ENCODE measurements at regions not wholly inside any gene's neighbourhood (a gene's known extent, or its start where the extent isn't known, plus 50 kb on each side); places are given as distances from the start of the nearest gene placed in this dataset.
"Not testable (repeated sequence)": the region's sequence is repeated elsewhere in the genome, so short reads cannot be mapped to it uniquely, and the experiment has no call there.

- not testable (repeated sequence) for FAIRE-seq; H2AFZ ChIP-seq (ENCODE audit: low read length)
Observed at GRCh38 chrX:1863995-1864394, 249.1 kb downstream of the ASMT start.

More at GRCh38 chrX:1863995-1864394, 249.1 kb downstream of the ASMT start:
- H3K27ac ChIP-seq (ENCODE audit: low read depth, low read length); H3K14ac ChIP-seq (ENCODE audit: insufficient read length); H3K56ac ChIP-seq (replicated peaks; ENCODE audit: insufficient read length, low read depth, low read length); H3K4me2 ChIP-seq (ENCODE audit: insufficient read depth in 1 of 2, low read depth in 2 of 2, low read length in 2 of 2); H4K91ac ChIP-seq (replicated peaks; ENCODE audit: insufficient read length, low read length); H2BK120ac ChIP-seq (replicated peaks; ENCODE audit: low read depth, low read length); H3K4ac ChIP-seq (replicated peaks; ENCODE audit: insufficient read length, low read depth, low read length); H3K79me1 ChIP-seq (ENCODE audit: low read depth, low read length); H2BK15ac ChIP-seq (ENCODE audit: low read length); POLR2A ChIA-PET (ENCODE audit: partially characterized antibody); CTCF ChIA-PET (ENCODE audit: partially characterized antibody); DNase-seq (ENCODE audit: low read depth in 1 of 2, low spot score in 2 of 2); H4K8ac ChIP-seq (ENCODE audit: extremely low read depth, insufficient read depth, low read length); H2BK12ac ChIP-seq (ENCODE audit: low read depth, low read length); H2BK5ac ChIP-seq (ENCODE audit: low read depth, low read length); H2AK5ac ChIP-seq (ENCODE audit: low read depth, low read length); H2BK20ac ChIP-seq (ENCODE audit: low read length); H4K5ac ChIP-seq (ENCODE audit: insufficient read length, low read depth, low read length); H3K23ac ChIP-seq (ENCODE audit: insufficient read length); H3K9me3 ChIP-seq (ENCODE audit: insufficient read depth in 2 of 2, low read depth in 1 of 2, low read length in 1 of 2); H3K79me2 ChIP-seq (ENCODE audit: control insufficient read depth in 1 of 2, insufficient read depth in 2 of 2, low read length in 2 of 2); H3K4me3 ChIP-seq (ENCODE audit: extremely low read depth in 1 of 4, insufficient read depth in 2 of 4, low read depth in 3 of 4, low read length in 4 of 4); H4K20me1 ChIP-seq (replicated peaks in 1 of 2; ENCODE audit: control insufficient read depth in 1 of 2, insufficient read depth in 2 of 2, low read length in 2 of 2); H3K4me1 ChIP-seq (replicated peaks in 1 of 4; ENCODE audit: control insufficient read depth in 3 of 4, insufficient read depth in 4 of 4, low read length in 3 of 4); H3K23me2 ChIP-seq (ENCODE audit: low read depth, low read length); H3K36me3 ChIP-seq (ENCODE audit: control insufficient read depth in 2 of 4, insufficient read depth in 4 of 4, low read length in 3 of 4); H3K18ac ChIP-seq (ENCODE audit: extremely low read depth, low read length); H3K9ac ChIP-seq (replicated peaks in 1 of 4; ENCODE audit: extremely low read depth in 1 of 4, low read depth in 3 of 4, low read length in 3 of 4); H3K27me3 ChIP-seq (replicated peaks in 1 of 4; ENCODE audit: control insufficient read depth in 3 of 4, extremely low read depth in 1 of 4, insufficient read depth in 3 of 4, low read length in 3 of 4): not testable (repeated sequence)
- 93% methylated on average over 2 of the region's 2 CpGs; no CpG with 5 or more reads in 1 of the 2 experiments for WGBS, 2 experiments (ENCODE audit: extremely low coverage in 1 of 2, insufficient coverage in 1 of 2, insufficient read length in 1 of 2, insufficient replicate concordance in 2 of 2, low coverage in 1 of 2, low lambda C conversion rate in 2 of 2, missing lambda C conversion rate in 1 of 2)

Measured in H1 (cell line).